ENCODE measurements at regions not wholly inside any gene's neighbourhood (a gene's known extent, or its start where the extent isn't known, plus 50 kb on each side); places are given as distances from the start of the nearest gene placed in this dataset.
A peak's percentile ranks its signal among the peaks of the same experiment; 100 is the strongest.
"Not testable (repeated sequence)": the region's sequence is repeated elsewhere in the genome, so short reads cannot be mapped to it uniquely, and the experiment has no call there.

GRCh38 chr10:62996925-62997324 lies 136.2 kb upstream of the NRBF2 start:
- no peak for DNase-seq (ENCODE audit: low read depth)

GRCh38 chr10:62996516-62996915 lies 136.6 kb upstream of the NRBF2 start:
- no peak for DNase-seq (ENCODE audit: low read depth)

- peak; percentile 9 for DNase-seq (ENCODE audit: low read depth)
Measured at GRCh38 chr10:62993121-62993520, 140.0 kb upstream of the NRBF2 start.

- DNase-seq (ENCODE audit: low read depth), result no peak
Measured at GRCh38 chr10:62992145-62992721, 140.9 kb upstream of the NRBF2 start.

GRCh38 chr10:62990126-62990525 lies 143.0 kb upstream of the NRBF2 start:
- no peak for DNase-seq (ENCODE audit: low read depth)

GRCh38 chr10:62985807-62986600 lies 147.1 kb upstream of the NRBF2 start:
- DNase-seq (ENCODE audit: low read depth), result no peak

- no peak for DNase-seq (ENCODE audit: low read depth)
Measured at GRCh38 chr10:62981096-62981495, 152.0 kb upstream of the NRBF2 start.

- DNase-seq (ENCODE audit: low read depth), result no peak
Measured at GRCh38 chr10:62980687-62981086, 152.4 kb upstream of the NRBF2 start.

GRCh38 chr10:62979921-62980320 lies 153.2 kb upstream of the NRBF2 start:
- no peak for DNase-seq (ENCODE audit: low read depth)

- DNase-seq (ENCODE audit: low read depth), result no peak
Measured at GRCh38 chr10:62978482-62978881, 154.6 kb upstream of the NRBF2 start.

- not testable (repeated sequence) for DNase-seq (ENCODE audit: low read depth)
Measured at GRCh38 chr10:62974795-62975194, 158.3 kb upstream of the NRBF2 start.

- no peak for DNase-seq (ENCODE audit: low read depth)
Measured at GRCh38 chr10:62972103-62972502, 155.9 kb upstream of the EGR2 start.

- no peak for DNase-seq (ENCODE audit: low read depth)
Measured at GRCh38 chr10:62964026-62964425, 147.9 kb upstream of the EGR2 start.

- DNase-seq (ENCODE audit: low read depth), result no peak
Measured at GRCh38 chr10:62961951-62962523, 145.9 kb upstream of the EGR2 start.

GRCh38 chr10:62960416-62960815 lies 144.2 kb upstream of the EGR2 start:
- no peak for DNase-seq (ENCODE audit: low read depth)

- DNase-seq (ENCODE audit: low read depth), result no peak
Measured at GRCh38 chr10:62959553-62959952, 143.4 kb upstream of the EGR2 start.

- no peak for DNase-seq (ENCODE audit: low read depth)
Measured at GRCh38 chr10:62958980-62959379, 142.8 kb upstream of the EGR2 start.

GRCh38 chr10:62946278-62946677 lies 130.1 kb upstream of the EGR2 start:
- DNase-seq (ENCODE audit: low read depth), result no peak

- no peak for DNase-seq (ENCODE audit: low read depth)
Measured at GRCh38 chr10:62939698-62940097, 123.5 kb upstream of the EGR2 start.

- DNase-seq (ENCODE audit: low read depth), result no peak
Measured at GRCh38 chr10:62938672-62939071, 122.5 kb upstream of the EGR2 start.

- no peak for DNase-seq (ENCODE audit: low read depth)
Measured at GRCh38 chr10:62937674-62938073, 121.5 kb upstream of the EGR2 start.

- no peak for DNase-seq (ENCODE audit: low read depth)
Measured at GRCh38 chr10:62935022-62935421, 118.9 kb upstream of the EGR2 start.

GRCh38 chr10:62934258-62934657 lies 118.1 kb upstream of the EGR2 start:
- DNase-seq (ENCODE audit: low read depth), result no peak

GRCh38 chr10:62928763-62929162 lies 112.6 kb upstream of the EGR2 start:
- not testable (repeated sequence) for DNase-seq (ENCODE audit: low read depth)
